HEK293 (cell line): ENCODE measurements at regions not wholly inside any gene's neighbourhood (a gene's known extent, or its start where the extent isn't known, plus 50 kb on each side); places are given as distances from the start of the nearest gene placed in this dataset.

Experiments
- CTCF ChIA-PET: fragments of 350-600 bp; formaldehyde crosslinking; extraction: SDS; loops from one replicate; lab custom pipeline; 2021; ENCODE audit warnings: antibody characterized with exemption; lab: Yijun Ruan, JAX
- POLR2A ChIA-PET: fragments of 300-600 bp; formaldehyde crosslinking; extraction: SDS; loops from one replicate; lab custom pipeline; 2020; ENCODE audit warnings: antibody characterized with exemption, inconsistent platforms; lab: Yijun Ruan, JAX
- H3K27ac ChIP-seq: fragments of 200-500 bp; sonication (Bioruptor generic); 2 replicates; pipeline ENCODE4 v1.5.1; 2014; ENCODE audit warnings: low read depth, low read length, control low read depth, inconsistent platforms; ENCODE audit errors: extremely low read depth
- H3K36me3 ChIP-seq, 2 experiments: fragments of 200-500 bp in 1 of 2; sonication (Bioruptor generic) in 1 of 2; 1 replicate in 1 of 2; 2 replicates in 1 of 2; pipeline ENCODE4 v1.5.1; 2014 to 2017; ENCODE audit warnings: inconsistent platforms in 2 of 2, low read length in 2 of 2; ENCODE audit not compliant: control insufficient read depth in 2 of 2, insufficient read depth in 1 of 2
- H3K4me1 ChIP-seq: fragments of 200-500 bp; sonication (Bioruptor generic); 2 replicates; pipeline ENCODE4 v1.5.1; 2014; ENCODE audit warnings: mild to moderate bottlenecking, low read length, inconsistent platforms; ENCODE audit not compliant: control insufficient read depth, insufficient read depth
- H3K4me3 ChIP-seq: 2 replicates; pipeline ENCODE4 v1.5.1; 2011; ENCODE audit warnings: low read depth, mild to moderate bottlenecking, control low read depth, low read length, moderate library complexity
- H3K9me3 ChIP-seq: fragments of 200-500 bp; sonication (Bioruptor generic); 2 replicates; pipeline ENCODE4 v1.5.1; 2014; ENCODE audit warnings: low read depth, low read length, inconsistent platforms; ENCODE audit not compliant: control insufficient read depth, insufficient read depth
- ATF2 ChIP-seq: fragments of 450-650 bp; formaldehyde crosslinking; IDR thresholded peaks from 2 replicates; pipeline ENCODE4 v1.5.1; 2016; ENCODE audit warnings: missing biosample characterization, missing genetic modification characterization, low read depth
- GLI4 ChIP-seq: fragments of 450-650 bp; formaldehyde crosslinking; IDR thresholded peaks from 2 replicates; pipeline ENCODE4 v1.5.1; 2016; ENCODE audit warnings: missing biosample characterization, missing genetic modification characterization
- HOXA7 ChIP-seq: sonication (generic); formaldehyde crosslinking; IDR thresholded peaks from 2 replicates; pipeline ENCODE4 v1.8.1; 2022; ENCODE audit warnings: missing genetic modification reagents, borderline replicate concordance
- KLF10 ChIP-seq: fragments of 450-650 bp; IDR thresholded peaks from 2 replicates; pipeline ENCODE4 v1.5.1; 2018; ENCODE audit warnings: missing biosample characterization, mild to moderate bottlenecking, missing genetic modification characterization
- SP2 ChIP-seq: fragments of 450-650 bp; formaldehyde crosslinking; IDR thresholded peaks from 2 replicates; pipeline ENCODE4 v1.5.1; 2016; ENCODE audit warnings: missing biosample characterization, missing genetic modification characterization
- ZBTB44 ChIP-seq: fragments of 450-650 bp; IDR thresholded peaks from 2 replicates; pipeline ENCODE4 v1.5.1; 2018; ENCODE audit warnings: missing biosample characterization, mild to moderate bottlenecking, missing genetic modification characterization
- ZBTB7A ChIP-seq: fragments of 450-650 bp; formaldehyde crosslinking; IDR thresholded peaks from 2 replicates; pipeline ENCODE4 v1.5.1; 2016; ENCODE audit warnings: low read depth, missing biosample characterization, missing genetic modification characterization
- ZEB2 ChIP-seq: fragments of 450-650 bp; formaldehyde crosslinking; IDR thresholded peaks from 2 replicates; pipeline ENCODE4 v1.5.1; 2016; ENCODE audit warnings: missing biosample characterization, missing genetic modification characterization
- ZFP37 ChIP-seq: fragments of 450-650 bp; formaldehyde crosslinking; IDR thresholded peaks from 2 replicates; pipeline ENCODE4 v1.5.1; 2016; ENCODE audit warnings: missing biosample characterization, missing genetic modification characterization
- ZNF19 ChIP-seq: fragments of 450-650 bp; formaldehyde crosslinking; IDR thresholded peaks from 2 replicates; pipeline ENCODE4; 2016; ENCODE audit warnings: missing biosample characterization, missing genetic modification characterization, low read depth
- ZNF398 ChIP-seq: fragments of 450-650 bp; formaldehyde crosslinking; IDR thresholded peaks from 2 replicates; pipeline ENCODE4 v1.5.1; 2017; ENCODE audit warnings: missing biosample characterization, missing genetic modification characterization
- ZNF404 ChIP-seq: fragments of 450-650 bp; formaldehyde crosslinking; IDR thresholded peaks from 2 replicates; pipeline ENCODE4 v1.5.1; 2017; ENCODE audit warnings: missing biosample characterization, missing genetic modification characterization
- ZNF449 ChIP-seq: fragments of 450-650 bp; formaldehyde crosslinking; IDR thresholded peaks from 2 replicates; pipeline ENCODE4 v1.5.1; 2017; ENCODE audit warnings: missing biosample characterization, mild to moderate bottlenecking, missing genetic modification characterization, moderate library complexity
- ZNF529 ChIP-seq: fragments of 450-650 bp; formaldehyde crosslinking; IDR thresholded peaks from 2 replicates; pipeline ENCODE4 v1.5.1; 2017; ENCODE audit warnings: missing genetic modification characterization, missing biosample characterization; ENCODE audit not compliant: insufficient replicate concordance
- ZNF626 ChIP-seq: fragments of 450-650 bp; sonication (Bioruptor Pico); formaldehyde crosslinking; IDR thresholded peaks from 2 replicates; pipeline ENCODE4 v1.5.1; 2018; ENCODE audit warnings: missing biosample characterization, missing genetic modification characterization, inconsistent platforms
- ZNF645 ChIP-seq: fragments of 450-650 bp; formaldehyde crosslinking; IDR thresholded peaks from 2 replicates; pipeline ENCODE4; 2016; ENCODE audit warnings: missing biosample characterization, missing genetic modification characterization
- ZNF677 ChIP-seq: fragments of 450-650 bp; IDR thresholded peaks from 2 replicates; pipeline ENCODE4 v1.5.0; 2018; ENCODE audit warnings: missing biosample characterization, mild to moderate bottlenecking, missing genetic modification characterization, moderate library complexity
- ZNF776 ChIP-seq: fragments of 450-650 bp; formaldehyde crosslinking; IDR thresholded peaks from 2 replicates; pipeline ENCODE4 v1.5.0; 2017; ENCODE audit warnings: missing biosample characterization, missing genetic modification characterization, borderline replicate concordance

- no peak for TF ChIP-seq HOXA7
Observed at GRCh38 chr5:101950019-101950418, 346.1 kb downstream of the SLCO4C1 start (continued).

- no peak overlapping the region for H3K27ac ChIP-seq
- no peaks in the 10 kb centered on the region for H3K36me3 ChIP-seq
- TF ChIP-seq ZNF449 (tag by site-specific recombination), result no peak
- TF ChIP-seq SP2, result no peak
- no peak for TF ChIP-seq ZNF19
- TF ChIP-seq ZFP37 (tag by site-specific recombination), result no peak
- no peak for TF ChIP-seq ZNF626 (tag by site-specific recombination)
- no peak for TF ChIP-seq ZNF529 (tag by site-specific recombination)
- TF ChIP-seq GLI4 (tag by site-specific recombination), result no peak
- TF ChIP-seq ZNF404 (tag by site-specific recombination), result no peak
- TF ChIP-seq ZNF677 (tag by site-specific recombination), result no peak
- no peak for TF ChIP-seq ZNF645
- TF ChIP-seq ZEB2, result no peak
- no peak for TF ChIP-seq KLF10 (tag by site-specific recombination)
- TF ChIP-seq ZNF398 (tag by site-specific recombination), result no peak
- no peak for TF ChIP-seq ZBTB44 (tag by site-specific recombination)
- TF ChIP-seq ATF2 (tag by site-specific recombination), result no peak
- TF ChIP-seq ZNF776, result no peak
- TF ChIP-seq ZBTB7A (tag by site-specific recombination), result no peak
- no peak overlapping the region for H3K4me3 ChIP-seq
- H3K9me3 ChIP-seq, result no peaks in the 10 kb centered on the region
- ChIA-PET POLR2A (no interaction called here), CTCF (interaction anchor here (0.7 kb wide), 1 partner anchor 219 kb away, joined by 3 read pairs; no protein-coding TSS in a partner anchor)
- H3K4me1 ChIP-seq, result 0 out of 2 replicates have a peak, but pooled peaks cover 3% of the 10 kb centered on the region
Observed at GRCh38 chr5:101948615-101949014, 347.5 kb downstream of the SLCO4C1 start.
